ENCODE measurements at regions not wholly inside any gene's neighbourhood (a gene's known extent, or its start where the extent isn't known, plus 50 kb on each side); places are given as distances from the start of the nearest gene placed in this dataset.

GRCh38 chr19:30309176-30309575, 63.0 kb upstream of the ZNF536 start:
- H3K4me3 ChIP-seq (ENCODE audit: low read length), result no peak overlapping the region
- H3K36me3 ChIP-seq (replicated peaks; ENCODE audit: insufficient read depth, low read length), result no peaks in the 10 kb centered on the region
- DNase-seq, result no peak
- H3K9me3 ChIP-seq (replicated peaks; ENCODE audit: insufficient read depth, low read length), result no peaks in the 10 kb centered on the region
- no peak overlapping the region for H3K27ac ChIP-seq (ENCODE audit: low read length)
- no peaks in the 10 kb centered on the region for H3K4me1 ChIP-seq (ENCODE audit: low read length)
- H2AFZ ChIP-seq (ENCODE audit: low read length), result no peak overlapping the region
- no peak for TF ChIP-seq EZH2phosphoT487 (IDR thresholded peaks at IDR 0.05; ENCODE audit: low read length)
- TF ChIP-seq CTCF (IDR thresholded peaks at IDR 0.05; ENCODE audit: low read length), result no peak
- no peak for TF ChIP-seq EZH2 (optimal IDR thresholded peaks at IDR 0.05; ENCODE audit: low read depth, low read length)
- no peak overlapping the region for H3K9ac ChIP-seq (ENCODE audit: low read length)
- H3K9me2 ChIP-seq (replicated peaks; ENCODE audit: insufficient read depth, low read length), result no peaks in the 10 kb centered on the region
- no peaks in the 10 kb centered on the region for H4K20me1 ChIP-seq (ENCODE audit: insufficient read depth, low read length)
- peaks cover 68% of the 10 kb centered on the region for H3K27me3 ChIP-seq (replicated peaks; ENCODE audit: insufficient read depth, low read length)
- no peak overlapping the region for H3K4me2 ChIP-seq (ENCODE audit: low read depth, low read length)
- H3K79me2 ChIP-seq (ENCODE audit: low read length), result no peaks in the 10 kb centered on the region
- H3F3A ChIP-seq (ENCODE audit: insufficient read depth, low read length), result no peaks in the 10 kb centered on the region

- Histone ChIP-seq H3K27me3 (replicated peaks; ENCODE audit: insufficient read depth, low read length) (peaks cover 64% of the 10 kb centered on the region), H3K9me2 (replicated peaks; ENCODE audit: insufficient read depth, low read length) (no peaks in the 10 kb centered on the region), H3K79me2 (ENCODE audit: low read length) (no peaks in the 10 kb centered on the region), H3K4me3 (ENCODE audit: low read length) (no peak overlapping the region), H3K4me2 (ENCODE audit: low read depth, low read length) (no peak overlapping the region), H3K9ac (ENCODE audit: low read length) (no peak overlapping the region), H3F3A (ENCODE audit: insufficient read depth, low read length) (no peaks in the 10 kb centered on the region), H2AFZ (ENCODE audit: low read length) (no peak overlapping the region), H4K20me1 (ENCODE audit: insufficient read depth, low read length) (no peaks in the 10 kb centered on the region), H3K4me1 (ENCODE audit: low read length) (no peaks in the 10 kb centered on the region), H3K27ac (ENCODE audit: low read length) (no peak overlapping the region), H3K9me3 (replicated peaks; ENCODE audit: insufficient read depth, low read length) (no peaks in the 10 kb centered on the region), H3K36me3 (replicated peaks; ENCODE audit: insufficient read depth, low read length) (no peaks in the 10 kb centered on the region)
- DNase-seq, result no peak
- TF ChIP-seq EZH2 (optimal IDR thresholded peaks at IDR 0.05; ENCODE audit: low read depth, low read length) (no peak), EZH2phosphoT487 (IDR thresholded peaks at IDR 0.05; ENCODE audit: low read length) (no peak), CTCF (IDR thresholded peaks at IDR 0.05; ENCODE audit: low read length) (no peak)
These were observed 62.1 kb upstream of the ZNF536 start for GRCh38 chr19:30309905-30310601.

- Histone ChIP-seq H3K4me2 (ENCODE audit: low read depth, low read length) (no peak overlapping the region), H3K27ac (ENCODE audit: low read length) (no peak overlapping the region), H3K9me2 (replicated peaks; ENCODE audit: insufficient read depth, low read length) (no peaks in the 10 kb centered on the region), H3K79me2 (ENCODE audit: low read length) (no peaks in the 10 kb centered on the region), H3K9me3 (replicated peaks; ENCODE audit: insufficient read depth, low read length) (no peaks in the 10 kb centered on the region), H3K4me1 (ENCODE audit: low read length) (no peaks in the 10 kb centered on the region), H3K4me3 (ENCODE audit: low read length) (no peak overlapping the region), H3F3A (ENCODE audit: insufficient read depth, low read length) (no peaks in the 10 kb centered on the region), H3K27me3 (replicated peaks; ENCODE audit: insufficient read depth, low read length) (peaks cover 64% of the 10 kb centered on the region), H3K9ac (ENCODE audit: low read length) (no peak overlapping the region), H2AFZ (ENCODE audit: low read length) (no peak overlapping the region), H3K36me3 (replicated peaks; ENCODE audit: insufficient read depth, low read length) (no peaks in the 10 kb centered on the region), H4K20me1 (ENCODE audit: insufficient read depth, low read length) (no peaks in the 10 kb centered on the region)
- no peak for TF ChIP-seq EZH2 (optimal IDR thresholded peaks at IDR 0.05; ENCODE audit: low read depth, low read length)
- TF ChIP-seq EZH2phosphoT487 (IDR thresholded peaks at IDR 0.05; ENCODE audit: low read length), result no peak
- TF ChIP-seq CTCF (IDR thresholded peaks at IDR 0.05; ENCODE audit: low read length), result no peak
- DNase-seq, result no peak
These were observed 61.5 kb upstream of the ZNF536 start for GRCh38 chr19:30310602-30311263.

Data from MM.1S (cell line).